Uterus (tissue), 2 donors: ENCODE measurements at regions not wholly inside any gene's neighbourhood (a gene's known extent, or its start where the extent isn't known, plus 50 kb on each side); places are given as distances from the start of the nearest gene placed in this dataset.

ENCODE experiments used
- CTCF ChIP-seq, 4 experiments: fragments of 200-600 bp in 2 of 4; fragments of 450-650 bp in 2 of 4; sonication (generic) in 2 of 4; IDR thresholded peaks; one replicate each; pipeline ENCODE4 v1.5.1; 2016 to 2019; ENCODE audit warnings: antibody characterized with exemption in 4 of 4, mild to moderate bottlenecking in 2 of 4, moderate library complexity in 1 of 4
- POLR2A ChIP-seq, 2 donors: fragments of 450-650 bp; IDR thresholded peaks; one replicate each; pipeline ENCODE4 v1.6.1; 2016; ENCODE audit warnings: antibody characterized with exemption in 2 of 2, mild to moderate bottlenecking in 1 of 2, moderate library complexity in 1 of 2

- no peak for TF ChIP-seq CTCF (IDR thresholded peaks at IDR 0.05)
- no peak for TF ChIP-seq POLR2A (IDR thresholded peaks at IDR 0.05)
These were observed 222.3 kb upstream of the MGAT5 start for GRCh38 chr2:134031539-134031938.
